ENCODE measurements at regions not wholly inside any gene's neighbourhood (a gene's known extent, or its start where the extent isn't known, plus 50 kb on each side); places are given as distances from the start of the nearest gene placed in this dataset.

DNA sequence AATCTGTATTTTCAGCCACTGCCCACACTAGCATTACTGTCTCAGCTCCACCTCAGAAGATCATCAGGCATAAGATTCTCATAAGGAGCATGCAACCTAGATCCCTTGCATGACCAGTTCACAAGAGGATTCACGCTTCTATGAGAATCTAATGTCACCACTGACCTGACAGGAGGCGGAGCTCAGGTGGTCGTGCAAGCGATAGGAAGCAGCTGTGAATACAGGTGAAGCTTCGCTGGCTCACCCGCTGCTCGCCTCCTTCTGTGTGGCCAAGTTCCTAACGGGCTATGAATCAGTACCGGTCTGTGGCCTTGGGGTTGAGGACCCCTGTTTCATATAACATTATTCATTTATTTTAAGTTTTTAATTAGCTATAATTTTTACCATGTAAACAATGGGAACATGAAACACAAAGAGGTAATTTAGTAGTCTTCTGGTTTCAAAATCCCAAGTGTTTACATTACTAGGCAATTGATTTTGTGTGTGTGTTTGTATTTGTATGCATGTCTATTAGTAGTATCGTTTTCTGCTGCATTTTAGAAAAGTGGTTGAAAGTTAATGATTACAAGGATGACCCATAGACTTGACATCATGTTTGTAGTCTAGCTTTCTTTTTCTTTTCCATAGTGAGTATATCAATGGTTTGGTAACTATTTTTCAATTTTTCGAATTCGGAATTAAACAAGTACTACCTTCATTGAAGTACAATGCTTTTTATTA is 159.4 kb downstream of the TENT4A start:
- Histone ChIP-seq H3K4me3 (no peak overlapping the region), H3K27me3 (no peaks in the 10 kb centered on the region), H3K9me3 (no peaks in the 10 kb centered on the region), H3K27ac (no peak overlapping the region), H3K4me1 (peaks cover 0 to 8% of the 10 kb centered on the region in 2 donors), H3K36me3 (no peaks in the 10 kb centered on the region)
- DNase-seq = no peak
- in situ Hi-C loops (cut with MboI; ENCODE audit: low sequenced_read_pairs in 4 of 4) (no loop called here), intact Hi-C loops (cut with DNase I; ENCODE audit: low total_unique reads) (no loop called here)
- TF ChIP-seq POLR2A (IDR thresholded peaks at IDR 0.05) = no peak
- TF ChIP-seq, protein P1, sequence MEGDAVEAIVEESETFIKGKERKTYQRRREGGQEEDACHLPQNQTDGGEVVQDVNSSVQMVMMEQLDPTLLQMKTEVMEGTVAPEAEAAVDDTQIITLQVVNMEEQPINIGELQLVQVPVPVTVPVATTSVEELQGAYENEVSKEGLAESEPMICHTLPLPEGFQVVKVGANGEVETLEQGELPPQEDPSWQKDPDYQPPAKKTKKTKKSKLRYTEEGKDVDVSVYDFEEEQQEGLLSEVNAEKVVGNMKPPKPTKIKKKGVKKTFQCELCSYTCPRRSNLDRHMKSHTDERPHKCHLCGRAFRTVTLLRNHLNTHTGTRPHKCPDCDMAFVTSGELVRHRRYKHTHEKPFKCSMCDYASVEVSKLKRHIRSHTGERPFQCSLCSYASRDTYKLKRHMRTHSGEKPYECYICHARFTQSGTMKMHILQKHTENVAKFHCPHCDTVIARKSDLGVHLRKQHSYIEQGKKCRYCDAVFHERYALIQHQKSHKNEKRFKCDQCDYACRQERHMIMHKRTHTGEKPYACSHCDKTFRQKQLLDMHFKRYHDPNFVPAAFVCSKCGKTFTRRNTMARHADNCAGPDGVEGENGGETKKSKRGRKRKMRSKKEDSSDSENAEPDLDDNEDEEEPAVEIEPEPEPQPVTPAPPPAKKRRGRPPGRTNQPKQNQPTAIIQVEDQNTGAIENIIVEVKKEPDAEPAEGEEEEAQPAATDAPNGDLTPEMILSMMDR (IDR thresholded peaks at IDR 0.05 in 4 of 5, conservative IDR thresholded peaks at IDR 0.05 in 1 of 5) = no peak
- ATAC-seq = no peak

DNA sequence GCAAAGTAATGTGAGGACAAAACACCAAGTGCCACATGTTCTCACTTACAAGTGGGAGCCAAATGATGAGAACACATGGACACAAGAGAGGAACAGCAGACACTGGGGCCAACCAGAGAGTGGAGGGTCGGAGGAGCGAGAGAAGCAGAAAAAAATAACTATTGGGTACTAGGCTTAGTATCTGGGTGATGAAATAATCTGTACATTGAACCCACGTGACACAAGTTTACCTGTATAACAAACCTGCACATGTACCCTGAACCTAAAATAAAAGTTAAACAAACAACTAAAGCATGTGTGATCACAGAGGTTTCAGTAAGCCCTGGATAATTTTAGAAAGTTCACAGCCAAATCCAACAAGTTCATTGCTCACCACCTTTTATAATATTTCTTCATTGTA is 160.1 kb downstream of the TENT4A start:
- H3K4me3 ChIP-seq = no peak overlapping the region
- H3K9me3 ChIP-seq = no peaks in the 10 kb centered on the region
- intact Hi-C loops (cut with DNase I; ENCODE audit: low total_unique reads) (no loop called here), in situ Hi-C loops (cut with MboI; ENCODE audit: low sequenced_read_pairs in 4 of 4) (no loop called here)
- H3K36me3 ChIP-seq = no peaks in the 10 kb centered on the region
- ATAC-seq (no peak), DNase-seq (no peak)
- no peaks in the 10 kb centered on the region for H3K27me3 ChIP-seq
- TF ChIP-seq, protein P1 (IDR thresholded peaks at IDR 0.05 in 4 of 5, conservative IDR thresholded peaks at IDR 0.05 in 1 of 5) = no peak
- no peak for TF ChIP-seq POLR2A (IDR thresholded peaks at IDR 0.05)
- no peak overlapping the region for H3K27ac ChIP-seq
- H3K4me1 ChIP-seq = peaks cover 0 to under 1% of the 10 kb centered on the region in 2 donors

DNA sequence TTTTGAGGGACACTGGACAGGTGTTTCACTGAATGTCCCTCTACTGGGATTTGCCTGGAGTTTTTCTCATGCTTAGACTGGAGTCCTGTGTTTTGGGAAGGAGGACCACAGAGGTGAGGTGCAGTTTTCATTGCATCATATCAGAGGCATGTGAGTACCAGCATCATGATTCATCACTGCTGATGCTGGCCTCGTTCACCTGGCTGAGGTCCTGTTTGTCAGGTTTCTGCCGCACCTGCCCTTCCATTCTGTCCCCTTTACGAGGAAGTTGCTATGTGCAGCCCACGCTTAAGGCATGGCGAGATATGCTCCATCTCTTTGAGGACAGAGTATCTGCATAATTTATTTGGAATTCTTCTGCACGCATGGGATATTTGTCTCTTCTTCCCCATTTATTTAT is 162.1 kb downstream of the TENT4A start:
- intact Hi-C loops (cut with DNase I; ENCODE audit: low total_unique reads) (no loop called here), in situ Hi-C loops (cut with MboI; ENCODE audit: low sequenced_read_pairs in 4 of 4) (no loop called here)
- Histone ChIP-seq H3K4me3 (no peak overlapping the region), H3K27me3 (no peaks in the 10 kb centered on the region), H3K36me3 (no peaks in the 10 kb centered on the region), H3K4me1 (no peaks in the 10 kb centered on the region), H3K9me3 (no peaks in the 10 kb centered on the region), H3K27ac (no peak overlapping the region)
- no peak for TF ChIP-seq POLR2A (IDR thresholded peaks at IDR 0.05)
- TF ChIP-seq, protein P1 (IDR thresholded peaks at IDR 0.05 in 4 of 5, conservative IDR thresholded peaks at IDR 0.05 in 1 of 5) = no peak
- DNase-seq (no peak), ATAC-seq (no peak)

DNA sequence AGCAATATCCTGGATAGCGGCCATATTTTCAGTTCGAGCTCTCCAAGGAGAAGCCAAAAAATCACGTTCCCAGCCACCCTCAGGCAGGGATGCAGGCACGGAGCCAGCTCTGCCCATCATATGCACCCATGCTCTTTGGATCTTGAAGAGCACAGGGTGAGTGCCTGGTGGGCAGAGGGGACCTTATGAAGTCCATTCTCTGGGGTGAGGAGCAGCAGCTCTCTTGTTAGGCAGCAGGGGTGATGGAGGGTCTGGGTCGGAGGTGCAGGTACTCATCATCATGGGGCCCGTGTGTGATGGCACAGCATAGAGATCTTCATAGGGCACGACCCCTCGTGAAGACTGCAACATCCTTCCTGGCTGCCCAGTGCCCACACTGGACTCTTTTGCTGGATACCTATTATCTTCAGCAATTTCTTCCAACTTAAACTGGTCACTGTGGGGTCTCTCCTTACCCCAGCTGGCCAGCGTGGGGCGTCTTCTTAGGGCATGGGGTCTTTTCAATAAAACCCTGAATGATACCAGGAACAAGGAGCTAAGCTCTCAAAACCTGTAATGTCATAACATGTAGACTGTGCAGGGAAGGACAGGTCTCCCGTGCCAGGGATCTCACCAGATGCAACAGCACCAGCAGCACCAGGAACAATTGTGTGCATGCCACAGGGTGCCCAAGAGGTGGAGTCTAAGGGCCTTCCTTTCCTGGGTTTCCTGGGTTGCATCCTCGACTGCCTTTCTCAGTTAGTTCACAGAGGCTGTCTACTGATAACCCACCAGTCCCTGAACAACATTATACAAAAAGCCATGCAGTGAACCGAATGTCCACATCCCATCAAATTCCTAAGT is 165.0 kb downstream of the TENT4A start:
- H3K36me3 ChIP-seq = no peaks in the 10 kb centered on the region
- DNase-seq (no peak), ATAC-seq (no peak)
- in situ Hi-C loops (cut with MboI; ENCODE audit: low sequenced_read_pairs in 4 of 4) = no loop called here
- intact Hi-C loops (cut with DNase I; ENCODE audit: low total_unique reads) = no loop called here
- H3K9me3 ChIP-seq = no peaks in the 10 kb centered on the region
- no peak overlapping the region for H3K4me3 ChIP-seq
- no peak overlapping the region for H3K27ac ChIP-seq
- TF ChIP-seq, protein P1 (IDR thresholded peaks at IDR 0.05 in 4 of 5, conservative IDR thresholded peaks at IDR 0.05 in 1 of 5) = no peak
- TF ChIP-seq POLR2A (IDR thresholded peaks at IDR 0.05) = no peak
- no peaks in the 10 kb centered on the region for H3K4me1 ChIP-seq
- H3K27me3 ChIP-seq = no peaks in the 10 kb centered on the region

All from gastrocnemius medialis (tissue), 4 donors.